ENCODE measurements at regions not wholly inside any gene's neighbourhood (a gene's known extent, or its start where the extent isn't known, plus 50 kb on each side); places are given as distances from the start of the nearest gene placed in this dataset.

DNA sequence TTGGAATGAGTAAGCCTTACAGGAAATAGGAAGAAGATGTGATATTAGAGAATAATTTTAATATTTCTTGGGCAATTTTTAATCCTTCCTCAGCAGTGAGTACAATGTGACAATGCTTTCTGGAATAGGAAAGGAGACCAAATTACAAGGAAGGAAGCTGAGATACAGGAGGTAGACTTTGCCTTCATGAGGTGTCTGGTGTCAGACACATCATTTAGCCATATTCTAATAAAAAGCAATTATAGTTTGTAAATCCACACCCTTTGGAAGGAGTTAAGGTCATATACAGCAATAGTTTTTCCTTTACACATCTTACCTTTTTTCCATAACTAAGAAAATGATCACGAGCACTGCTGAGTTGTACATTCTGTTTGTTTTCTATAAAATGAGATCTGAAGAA is 390.4 kb downstream of the SH3GL2 start (continued):
- TF ChIP-seq CHCHD3 (CRISPR knock-in tag; IDR thresholded peaks at IDR 0.05) (no peak), ZMAT3 (CRISPR knock-in tag; conservative IDR thresholded peaks at IDR 0.05) (no peak), RBM39 (IDR thresholded peaks at IDR 0.05; ENCODE audit: low read depth, low read length, poor library complexity, severe bottlenecking) (no peak)

GRCh38 chr9:17970277-17970676 is 391.4 kb downstream of the SH3GL2 start:
- H3K9ac ChIP-seq (ENCODE audit: insufficient read depth, low read depth, low read length): no peak overlapping the region
- no peak overlapping the region for H3K27ac ChIP-seq (ENCODE audit: extremely low read length, insufficient read depth, low read length)
- H3K4me1 ChIP-seq (ENCODE audit: insufficient read depth, low read length): no peaks in the 10 kb centered on the region
- ATAC-seq: no peak
- no peak for DNase-seq (ENCODE audit: low spot score)
- no TSS peak for BruUV-seq (replicated peaks)
- POLR2A ChIA-PET: no interaction called here
- intact Hi-C loops (cut with micrococcal nuclease; ENCODE audit: unreplicated experiment) (no loop called here), in situ Hi-C loops (cut with HindIII; ENCODE audit: extremely low pct_ligation_motif_present, low pct_unique_long_range_greater_than_20kb) (no loop called here)
- H3K4me3 ChIP-seq (replicated peaks in 1 of 3; ENCODE audit: insufficient read depth in 1 of 3, low read depth in 2 of 3, low read length in 3 of 3): no peak overlapping the region
- H3K27me3 ChIP-seq (ENCODE audit: control insufficient read depth in 1 of 2, insufficient read depth in 2 of 2, low read length in 2 of 2): no peaks in the 10 kb centered on the region
- no peaks in the 10 kb centered on the region; the same call in 1 of the 2 replicates for H3K9me3 ChIP-seq (ENCODE audit: low read length)
- no peak overlapping the region for H3K4me2 ChIP-seq (ENCODE audit: low read depth, low read length)
- CTCF ChIA-PET (ENCODE audit: low intra/inter-chr PET ratio, low total read pairs): no interaction called here
- no peaks in the 10 kb centered on the region for H3K36me3 ChIP-seq (replicated peaks in 1 of 2; ENCODE audit: control insufficient read depth in 1 of 2, insufficient read depth in 2 of 2, low read length in 2 of 2)
- FAIRE-seq: no peak
- no peaks in the 10 kb centered on the region for H4K20me1 ChIP-seq (ENCODE audit: insufficient read depth, low read length)
- H3K79me2 ChIP-seq (ENCODE audit: insufficient read depth, low read length): no peaks in the 10 kb centered on the region
- no peak overlapping the region for H2AFZ ChIP-seq (ENCODE audit: low read length)
- TF ChIP-seq, protein P1, sequence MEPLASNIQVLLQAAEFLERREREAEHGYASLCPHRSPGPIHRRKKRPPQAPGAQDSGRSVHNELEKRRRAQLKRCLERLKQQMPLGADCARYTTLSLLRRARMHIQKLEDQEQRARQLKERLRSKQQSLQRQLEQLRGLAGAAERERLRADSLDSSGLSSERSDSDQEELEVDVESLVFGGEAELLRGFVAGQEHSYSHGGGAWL (CRISPR knock-in tag; IDR thresholded peaks at IDR 0.05): no peak
- TF ChIP-seq SMARCE1 (IDR thresholded peaks at IDR 0.05; ENCODE audit: borderline replicate concordance): no peak
- no peak for TF ChIP-seq ZNF207 (IDR thresholded peaks at IDR 0.05; ENCODE audit: borderline replicate concordance)
- TF ChIP-seq GFI1 (CRISPR knock-in tag; IDR thresholded peaks at IDR 0.05; ENCODE audit: borderline replicate concordance): no peak
- TF ChIP-seq, protein P2, sequence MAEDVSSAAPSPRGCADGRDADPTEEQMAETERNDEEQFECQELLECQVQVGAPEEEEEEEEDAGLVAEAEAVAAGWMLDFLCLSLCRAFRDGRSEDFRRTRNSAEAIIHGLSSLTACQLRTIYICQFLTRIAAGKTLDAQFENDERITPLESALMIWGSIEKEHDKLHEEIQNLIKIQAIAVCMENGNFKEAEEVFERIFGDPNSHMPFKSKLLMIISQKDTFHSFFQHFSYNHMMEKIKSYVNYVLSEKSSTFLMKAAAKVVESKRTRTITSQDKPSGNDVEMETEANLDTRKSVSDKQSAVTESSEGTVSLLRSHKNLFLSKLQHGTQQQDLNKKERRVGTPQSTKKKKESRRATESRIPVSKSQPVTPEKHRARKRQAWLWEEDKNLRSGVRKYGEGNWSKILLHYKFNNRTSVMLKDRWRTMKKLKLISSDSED (CRISPR knock-in tag; IDR thresholded peaks at IDR 0.05): no peak
- TF ChIP-seq SALL1 (CRISPR knock-in tag; IDR thresholded peaks at IDR 0.05): no peak
- TF ChIP-seq ZNF280D (CRISPR knock-in tag; IDR thresholded peaks at IDR 0.05): no peak
- no peak for TF ChIP-seq RFX3 (CRISPR knock-in tag; IDR thresholded peaks at IDR 0.05)
- TF ChIP-seq, protein P3, sequence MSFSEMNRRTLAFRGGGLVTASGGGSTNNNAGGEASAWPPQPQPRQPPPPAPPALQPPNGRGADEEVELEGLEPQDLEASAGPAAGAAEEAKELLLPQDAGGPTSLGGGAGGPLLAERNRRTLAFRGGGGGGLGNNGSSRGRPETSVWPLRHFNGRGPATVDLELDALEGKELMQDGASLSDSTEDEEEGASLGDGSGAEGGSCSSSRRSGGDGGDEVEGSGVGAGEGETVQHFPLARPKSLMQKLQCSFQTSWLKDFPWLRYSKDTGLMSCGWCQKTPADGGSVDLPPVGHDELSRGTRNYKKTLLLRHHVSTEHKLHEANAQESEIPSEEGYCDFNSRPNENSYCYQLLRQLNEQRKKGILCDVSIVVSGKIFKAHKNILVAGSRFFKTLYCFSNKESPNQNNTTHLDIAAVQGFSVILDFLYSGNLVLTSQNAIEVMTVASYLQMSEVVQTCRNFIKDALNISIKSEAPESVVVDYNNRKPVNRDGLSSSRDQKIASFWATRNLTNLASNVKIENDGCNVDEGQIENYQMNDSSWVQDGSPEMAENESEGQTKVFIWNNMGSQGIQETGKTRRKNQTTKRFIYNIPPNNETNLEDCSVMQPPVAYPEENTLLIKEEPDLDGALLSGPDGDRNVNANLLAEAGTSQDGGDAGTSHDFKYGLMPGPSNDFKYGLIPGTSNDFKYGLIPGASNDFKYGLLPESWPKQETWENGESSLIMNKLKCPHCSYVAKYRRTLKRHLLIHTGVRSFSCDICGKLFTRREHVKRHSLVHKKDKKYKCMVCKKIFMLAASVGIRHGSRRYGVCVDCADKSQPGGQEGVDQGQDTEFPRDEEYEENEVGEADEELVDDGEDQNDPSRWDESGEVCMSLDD (CRISPR knock-in tag; IDR thresholded peaks at IDR 0.05; ENCODE audit: borderline replicate concordance): no peak
- TF ChIP-seq NFE2 (CRISPR knock-in tag; IDR thresholded peaks at IDR 0.05): no peak
- no peak for TF ChIP-seq CAMTA2 (CRISPR knock-in tag; IDR thresholded peaks at IDR 0.05; ENCODE audit: borderline replicate concordance)
- no peak for TF ChIP-seq E2F1 (CRISPR knock-in tag; IDR thresholded peaks at IDR 0.05)
- TF ChIP-seq ZMYM4 (CRISPR knock-in tag; IDR thresholded peaks at IDR 0.05): no peak

All from HepG2 (cell line).